ENCODE measurements at regions not wholly inside any gene's neighbourhood (a gene's known extent, or its start where the extent isn't known, plus 50 kb on each side); places are given as distances from the start of the nearest gene placed in this dataset.

GRCh38 chr14:71318097-71318459, 410.8 kb downstream of the PCNX1 start:
- no peaks in the 10 kb centered on the region for H3K27me3 ChIP-seq (ENCODE audit: control insufficient read depth in 1 of 2, insufficient read depth in 2 of 2, low read length in 2 of 2)
- no peak for TF ChIP-seq CTCF (IDR thresholded peaks at IDR 0.05)
- intact Hi-C loops (cut with DNase I, micrococcal nuclease) = loop anchor here in 1 of 2 experiments (5.0 to 10.0 kb wide), 2 partner anchors 716 to 1707 kb away; partner anchors contain the start of genes MED6 and ZFYVE1
- POLR2A ChIA-PET = no interaction called here
- CTCF ChIA-PET = interaction anchor here (1.2 kb wide), 1 partner anchor 86 kb away, joined by 3 read pairs; no protein-coding TSS in a partner anchor
- Mint-ChIP-seq H3K9me3 (no peaks in the 10 kb centered on the region), H3K4me3 (no peak overlapping the region), H3K27ac (no peak overlapping the region), H3K4me1 (ENCODE audit: low read depth) (peaks cover 27% of the 10 kb centered on the region), H3K36me3 (ENCODE audit: low read depth) (no peaks in the 10 kb centered on the region), H3K27me3 (peaks cover 4% of the 10 kb centered on the region)
- no peak overlapping the region for H3K27ac ChIP-seq (ENCODE audit: low read depth in 1 of 2, low read length in 2 of 2)
- H3K4me1 ChIP-seq (ENCODE audit: insufficient read depth, low read length) = peaks cover 16% of the 10 kb centered on the region
- H3K9me3 ChIP-seq (ENCODE audit: control insufficient read depth in 1 of 2, insufficient read depth in 1 of 2, low read length in 2 of 2) = no peaks in the 10 kb centered on the region
- DNase-seq = no peak
- no peaks in the 10 kb centered on the region for H3K36me3 ChIP-seq (ENCODE audit: insufficient read depth, low read length)
- no peak for ATAC-seq (ENCODE audit: poor library complexity)
- H3K4me3 ChIP-seq (ENCODE audit: low read length) = no peak overlapping the region

DNA sequence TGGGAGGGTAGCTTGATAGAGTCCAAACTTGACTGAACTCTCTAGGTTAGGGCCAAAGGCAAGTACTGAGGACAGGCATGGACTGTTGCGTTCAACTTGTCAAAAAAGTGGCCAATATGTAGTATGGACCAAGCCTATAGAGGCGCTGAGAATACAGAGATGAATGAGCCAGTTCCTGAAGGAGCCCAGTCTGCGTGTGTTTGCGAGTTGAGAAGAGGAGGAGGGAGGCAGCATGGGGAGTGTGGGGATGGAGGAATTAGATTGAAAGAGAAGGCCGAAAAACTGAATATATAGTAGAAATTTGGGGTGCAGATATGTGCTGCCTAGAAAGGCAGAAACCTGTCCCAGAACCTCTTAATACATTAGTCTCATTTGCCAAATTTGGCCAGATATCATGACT, 412.4 kb downstream of the PCNX1 start:
- DNase-seq = peak in 1 of 14 experiments; percentile 1
- Mint-ChIP-seq H3K36me3 (ENCODE audit: low read depth) (no peaks in the 10 kb centered on the region), H3K27ac (peak overlapping the region; percentile 89), H3K4me3 (peak overlapping the region; percentile 84), H3K27me3 (no peaks in the 10 kb centered on the region), H3K4me1 (ENCODE audit: low read depth) (peaks cover 42% of the 10 kb centered on the region), H3K9me3 (no peaks in the 10 kb centered on the region)
- ChIA-PET CTCF (interaction anchor here (0.6 kb wide), 1 partner anchor 532 kb away, joined by 3 read pairs; no protein-coding TSS in a partner anchor), POLR2A (no interaction called here)
- intact Hi-C loops (cut with DNase I, micrococcal nuclease) = loop anchor here (2.0 to 10.0 kb wide), 8 partner anchors 182 to 1922 kb away; partner anchors contain the start of genes COX16 (in 1 of the 2), ERH (in 1 of the 2), MAP3K9 (in 1 of the 2) and MED6 (in 1 of the 2)
- Histone ChIP-seq H3K27me3 (ENCODE audit: control insufficient read depth in 1 of 2, insufficient read depth in 2 of 2, low read length in 2 of 2) (no peaks in the 10 kb centered on the region), H3K9me3 (ENCODE audit: control insufficient read depth in 1 of 2, insufficient read depth in 1 of 2, low read length in 2 of 2) (no peaks in the 10 kb centered on the region), H3K27ac (ENCODE audit: low read depth in 1 of 2, low read length in 2 of 2) (peak overlapping the region; percentile 43 to 45), H3K4me3 (ENCODE audit: low read length) (peak overlapping the region; percentile 85), H3K4me1 (ENCODE audit: insufficient read depth, low read length) (peaks cover 16% of the 10 kb centered on the region), H3K36me3 (ENCODE audit: insufficient read depth, low read length) (no peaks in the 10 kb centered on the region)
- no peak for TF ChIP-seq CTCF (IDR thresholded peaks at IDR 0.05)
- no peak for ATAC-seq (ENCODE audit: poor library complexity)

DNA sequence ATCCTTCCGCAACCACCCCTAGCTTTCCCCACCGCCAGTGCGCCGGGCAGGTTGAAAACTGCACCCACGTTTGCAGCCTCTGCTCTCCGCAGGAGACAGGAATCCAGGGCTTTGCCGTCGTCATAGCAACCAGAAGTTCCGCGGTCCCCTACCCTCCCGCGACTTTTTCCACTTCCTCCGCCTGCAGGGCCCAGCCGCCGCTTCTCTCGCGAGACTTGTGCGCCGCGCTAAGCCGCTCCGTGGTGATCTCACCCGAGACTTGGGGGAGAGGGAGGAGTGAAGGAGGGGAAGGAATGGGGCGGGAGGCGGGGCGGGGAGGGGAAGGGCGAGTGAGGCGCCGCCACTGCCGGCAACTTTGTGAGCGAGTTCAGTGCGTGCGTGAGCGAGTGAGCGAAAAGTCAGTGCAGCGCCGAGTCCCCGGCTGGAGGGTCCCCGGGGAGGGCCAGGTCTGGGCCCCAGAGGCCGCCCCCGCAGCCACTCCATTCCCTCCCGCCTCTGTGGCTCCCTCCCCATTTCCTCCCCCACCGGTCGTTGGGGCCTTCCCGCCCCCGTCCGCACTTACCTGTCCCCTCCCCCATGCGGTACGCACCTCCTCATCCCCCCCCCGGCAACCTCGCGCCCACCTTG, 413.0 kb downstream of the PCNX1 start, which contains the start of gene SIPA1L1:
SIPA1L1 (plus strand) TSS at position 370 of the 627 bp plus-strand sequence.
- intact Hi-C loops (cut with DNase I, micrococcal nuclease) = loop anchor here (2.0 to 10.0 kb wide), 6 partner anchors 183 to 1923 kb away; partner anchors contain the start of genes COX16 (in 1 of the 2), ERH (in 1 of the 2), MAP3K9 (in 1 of the 2) and SLC39A9 (in 1 of the 2)
- Histone ChIP-seq H3K4me3 (ENCODE audit: low read length) (peak within 1 kb of the TSS; percentile 85), H3K27me3 (ENCODE audit: control insufficient read depth in 1 of 2, insufficient read depth in 2 of 2, low read length in 2 of 2) (no peaks in the 10 kb centered on the region), H3K9me3 (ENCODE audit: control insufficient read depth in 1 of 2, insufficient read depth in 1 of 2, low read length in 2 of 2) (no peaks in the 10 kb centered on the region), H3K4me1 (ENCODE audit: insufficient read depth, low read length) (peaks cover 20% of the 10 kb centered on the region), H3K27ac (ENCODE audit: low read depth in 1 of 2, low read length in 2 of 2) (peak within 1 kb of the TSS; percentile 85 to 97), H3K36me3 (ENCODE audit: insufficient read depth, low read length) (no peaks in the 10 kb centered on the region)
- ChIA-PET POLR2A (interaction anchor here (1.0 to 1.6 kb wide), 5 partner anchors 10 to 1738 kb away, joined by 3 to 16 read pairs (median 5); partner anchors contain the start of genes RBM25 and SRSF5), CTCF (interaction anchor here (0.6 to 1.0 kb wide), 2 partner anchors 433 to 533 kb away, joined by 3 read pairs; no protein-coding TSS in a partner anchor)
- H3K4me3 Mint-ChIP-seq = peak within 1 kb of the TSS; percentile 94
- peak; percentile 85 for ATAC-seq (ENCODE audit: poor library complexity)
- peak within 1 kb of the TSS; percentile 89 for H3K27ac Mint-ChIP-seq
- no peaks in the 10 kb centered on the region for H3K27me3 Mint-ChIP-seq
- peak; percentile 96 to 100 (median 98) for DNase-seq
- peaks cover 47% of the 10 kb centered on the region for H3K4me1 Mint-ChIP-seq (ENCODE audit: low read depth)
- H3K9me3 Mint-ChIP-seq = no peaks in the 10 kb centered on the region
- no peaks in the 10 kb centered on the region for H3K36me3 Mint-ChIP-seq (ENCODE audit: low read depth)
- TF ChIP-seq CTCF (IDR thresholded peaks at IDR 0.05) = no peak
